GM23338 (cell line): ENCODE measurements at regions not wholly inside any gene's neighbourhood (a gene's known extent, or its start where the extent isn't known, plus 50 kb on each side); places are given as distances from the start of the nearest gene placed in this dataset.

Experiments used
- CREB1 ChIP-seq: fragments of 250-450 bp; sonication (Bioruptor Pico); IDR thresholded peaks from 2 replicates; pipeline ENCODE4 v1.5.0; 2020; ENCODE audit warnings: low read depth, mild to moderate bottlenecking, moderate library complexity
- EZH2phosphoT487 ChIP-seq: fragments of 200-600 bp; sonication (generic); IDR thresholded peaks from one replicate; pipeline ENCODE4 v1.8.1; 2018; ENCODE audit warnings: antibody characterized with exemption; ENCODE audit not compliant: unreplicated experiment
- POLR2AphosphoS5 ChIP-seq: IDR thresholded peaks from 2 replicates; pipeline ENCODE4 v1.6.1; 2016; ENCODE audit warnings: antibody characterized with exemption, low read depth
- REST ChIP-seq: IDR thresholded peaks from one replicate; pipeline ENCODE4 v1.6.1; 2018; ENCODE audit warnings: antibody characterized with exemption; ENCODE audit not compliant: unreplicated experiment
- TF ChIP-seq, protein P1 (sequence below), 2 experiments: fragments of 200-600 bp in 1 of 2; sonication (generic) in 1 of 2; conservative IDR thresholded peaks; 2 replicates each; pipeline versions ENCODE4 v1.5.1 to v1.6.1; 2016 to 2017; ENCODE audit warnings: antibody characterized with exemption in 2 of 2, low read depth in 2 of 2, mild to moderate bottlenecking in 2 of 2, moderate library complexity in 1 of 2

- TF ChIP-seq, protein P1, sequence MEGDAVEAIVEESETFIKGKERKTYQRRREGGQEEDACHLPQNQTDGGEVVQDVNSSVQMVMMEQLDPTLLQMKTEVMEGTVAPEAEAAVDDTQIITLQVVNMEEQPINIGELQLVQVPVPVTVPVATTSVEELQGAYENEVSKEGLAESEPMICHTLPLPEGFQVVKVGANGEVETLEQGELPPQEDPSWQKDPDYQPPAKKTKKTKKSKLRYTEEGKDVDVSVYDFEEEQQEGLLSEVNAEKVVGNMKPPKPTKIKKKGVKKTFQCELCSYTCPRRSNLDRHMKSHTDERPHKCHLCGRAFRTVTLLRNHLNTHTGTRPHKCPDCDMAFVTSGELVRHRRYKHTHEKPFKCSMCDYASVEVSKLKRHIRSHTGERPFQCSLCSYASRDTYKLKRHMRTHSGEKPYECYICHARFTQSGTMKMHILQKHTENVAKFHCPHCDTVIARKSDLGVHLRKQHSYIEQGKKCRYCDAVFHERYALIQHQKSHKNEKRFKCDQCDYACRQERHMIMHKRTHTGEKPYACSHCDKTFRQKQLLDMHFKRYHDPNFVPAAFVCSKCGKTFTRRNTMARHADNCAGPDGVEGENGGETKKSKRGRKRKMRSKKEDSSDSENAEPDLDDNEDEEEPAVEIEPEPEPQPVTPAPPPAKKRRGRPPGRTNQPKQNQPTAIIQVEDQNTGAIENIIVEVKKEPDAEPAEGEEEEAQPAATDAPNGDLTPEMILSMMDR (conservative IDR thresholded peaks at IDR 0.05; ENCODE audit: low read depth in 2 of 2) = no peak
- TF ChIP-seq CREB1 (CRISPR knock-in tag) (no peak), REST (no peak), EZH2phosphoT487 (no peak), POLR2AphosphoS5 (no peak)
Observed at GRCh38 chr18:77392321-77392720, 142.7 kb downstream of the GALR1 start.
